DMS79 treated with DMSO at 0.1 percent for 48 hours (cell line): ENCODE measurements at regions not wholly inside any gene's neighbourhood (a gene's known extent, or its start where the extent isn't known, plus 50 kb on each side); places are given as distances from the start of the nearest gene placed in this dataset.
"Not testable (repeated sequence)": the region's sequence is repeated elsewhere in the genome, so short reads cannot be mapped to it uniquely, and the experiment has no call there.

Experiments used
- DNase-seq: peaks from one replicate; lab custom pipeline; 2025; lab: John Stamatoyannopoulos, UW

- no peak for DNase-seq
Observed at GRCh38 chr4:124105212-124105611, 607.3 kb downstream of the ANKRD50 start.

GRCh38 chr4:124111411-124111810 lies 601.1 kb downstream of the ANKRD50 start:
- DNase-seq: no peak

GRCh38 chr4:124111922-124112321 lies 600.6 kb downstream of the ANKRD50 start:
- no peak for DNase-seq

- DNase-seq: no peak
Observed at GRCh38 chr4:124118061-124118460, 594.5 kb downstream of the ANKRD50 start.

- DNase-seq: no peak
Observed at GRCh38 chr4:124121461-124121971, 591.0 kb downstream of the ANKRD50 start.

GRCh38 chr4:124123181-124123580 lies 589.4 kb downstream of the ANKRD50 start:
- no peak for DNase-seq

GRCh38 chr4:124123721-124124120 lies 588.8 kb downstream of the ANKRD50 start:
- DNase-seq: no peak

- not testable (repeated sequence) for DNase-seq
Observed at GRCh38 chr4:124131324-124131723, 581.2 kb downstream of the ANKRD50 start.

GRCh38 chr4:124132161-124132560 lies 580.4 kb downstream of the ANKRD50 start:
- DNase-seq: no peak

GRCh38 chr4:124133753-124134152 lies 578.8 kb downstream of the ANKRD50 start:
- DNase-seq: no peak

- no peak for DNase-seq
Observed at GRCh38 chr4:124135409-124135813, 577.1 kb downstream of the ANKRD50 start.

- no peak for DNase-seq
Observed at GRCh38 chr4:124139044-124139443, 573.5 kb downstream of the ANKRD50 start.

- no peak for DNase-seq
Observed at GRCh38 chr4:124143632-124144031, 568.9 kb downstream of the ANKRD50 start.

- DNase-seq: no peak
Observed at GRCh38 chr4:124144238-124144654, 568.3 kb downstream of the ANKRD50 start.

- no peak for DNase-seq
Observed at GRCh38 chr4:124146068-124146467, 566.5 kb downstream of the ANKRD50 start.

- DNase-seq: no peak
Observed at GRCh38 chr4:124151031-124151430, 561.5 kb downstream of the ANKRD50 start.

- DNase-seq: no peak
Observed at GRCh38 chr4:124152132-124152531, 560.4 kb downstream of the ANKRD50 start.

- no peak for DNase-seq
Observed at GRCh38 chr4:124155239-124155638, 557.3 kb downstream of the ANKRD50 start.

- no peak for DNase-seq
Observed at GRCh38 chr4:124157396-124158083, 555.0 kb downstream of the ANKRD50 start.

GRCh38 chr4:124163401-124163800 lies 549.1 kb downstream of the ANKRD50 start:
- DNase-seq: no peak

- DNase-seq: no peak
Observed at GRCh38 chr4:124167602-124168001, 544.9 kb downstream of the ANKRD50 start.

GRCh38 chr4:124169524-124169923 lies 543.0 kb downstream of the ANKRD50 start:
- not testable (repeated sequence) for DNase-seq

GRCh38 chr4:124173912-124174311 lies 538.6 kb downstream of the ANKRD50 start:
- no peak for DNase-seq
